GM21381 (cell line): ENCODE measurements at regions not wholly inside any gene's neighbourhood (a gene's known extent, or its start where the extent isn't known, plus 50 kb on each side); places are given as distances from the start of the nearest gene placed in this dataset.
"Not testable (repeated sequence)": the region's sequence is repeated elsewhere in the genome, so short reads cannot be mapped to it uniquely, and the experiment has no call there.

Source experiments
- ATAC-seq: cut with Tn5 transposase; IDR thresholded peaks from one replicate; pipeline ENCODE4 v1.9.1; 2021; ENCODE audit warnings: mild to moderate bottlenecking, moderate library complexity; ENCODE audit not compliant: unreplicated experiment

DNA sequence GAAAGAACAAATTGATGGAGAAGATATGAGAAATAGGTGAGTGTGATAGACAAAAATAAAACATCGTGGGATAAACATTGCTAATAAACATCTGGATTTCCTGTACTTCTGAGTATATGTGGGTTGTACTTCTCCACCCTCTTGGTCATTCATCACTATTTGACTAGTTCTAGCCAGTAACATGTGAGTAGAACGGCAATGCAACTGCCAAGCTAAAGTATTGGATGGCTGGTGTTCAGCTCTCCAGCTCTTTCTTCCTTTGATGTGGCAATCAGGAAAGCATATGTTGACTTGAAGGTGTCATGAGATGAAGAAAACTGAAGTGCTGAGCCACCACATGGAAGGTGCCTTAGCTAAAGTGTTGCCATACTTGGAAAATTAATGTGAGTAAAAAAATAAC, 144.9 kb downstream of the SCG2 start:
- no peak for ATAC-seq

GRCh38 chr2:223459328-223459939, 142.7 kb downstream of the SCG2 start:
- no peak for ATAC-seq

GRCh38 chr2:223460209-223460608, 142.0 kb downstream of the SCG2 start:
- no peak for ATAC-seq

- no peak for ATAC-seq
Measured at GRCh38 chr2:223460774-223461211, 141.4 kb downstream of the SCG2 start.

DNA sequence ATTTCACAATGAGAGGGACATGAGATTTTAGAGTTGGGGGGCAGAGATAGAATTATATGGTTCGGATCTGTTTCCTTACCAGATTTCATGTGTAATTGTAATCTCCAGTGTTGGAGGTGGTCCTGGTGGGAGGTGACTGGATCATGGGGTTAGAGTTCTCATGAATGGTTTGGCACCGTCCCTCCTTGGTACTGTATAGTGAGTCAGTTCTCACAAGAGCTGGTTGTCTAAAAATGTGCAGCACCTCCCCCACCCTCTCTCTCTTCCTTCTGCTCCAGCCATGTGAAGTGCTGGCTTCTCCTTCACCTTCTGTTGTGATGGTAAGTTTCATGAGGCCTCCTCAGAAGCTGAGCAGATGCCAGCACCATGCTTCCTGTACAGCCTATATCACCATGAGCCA, 138.1 kb downstream of the SCG2 start:
- no peak for ATAC-seq

- no peak for ATAC-seq
Measured at GRCh38 chr2:223465793-223466192, 136.4 kb downstream of the SCG2 start.

GRCh38 chr2:223467196-223467595, 135.0 kb downstream of the SCG2 start:
- no peak for ATAC-seq

DNA sequence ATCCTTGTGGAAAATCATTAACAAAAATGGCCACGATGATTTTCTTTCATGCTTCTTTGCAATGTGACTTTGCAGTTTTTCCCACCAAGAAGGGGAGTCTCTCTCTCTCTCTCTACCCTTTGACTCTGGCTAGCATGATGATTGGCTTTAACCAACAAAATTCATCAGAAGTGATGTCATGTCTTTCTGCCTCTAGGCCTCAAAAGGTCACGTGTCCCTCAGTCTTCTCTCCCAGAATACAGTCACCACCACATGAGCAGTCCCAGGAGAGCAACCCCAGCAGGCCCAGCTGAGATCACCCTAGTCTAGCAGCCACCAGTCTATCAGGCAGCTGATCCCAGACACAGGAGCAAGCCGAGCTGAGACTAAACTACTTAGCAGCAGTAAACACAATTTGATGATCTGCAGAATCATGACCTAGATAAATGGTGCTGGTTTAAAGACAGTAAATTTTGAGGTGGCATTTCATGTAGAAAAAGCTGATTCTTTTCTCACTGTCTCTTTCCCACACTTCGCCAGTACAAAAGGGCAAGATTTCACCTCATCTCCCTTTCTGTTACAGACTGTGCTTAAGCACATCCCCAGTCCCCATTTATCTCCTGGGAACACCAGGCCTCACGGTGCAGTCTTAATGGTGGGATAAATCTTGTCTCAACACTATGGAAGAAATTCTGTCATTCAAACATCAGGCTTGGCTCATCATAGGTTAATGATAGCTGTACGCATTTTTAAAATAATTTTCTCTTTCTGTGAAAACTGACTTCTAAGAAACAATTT, 132.7 kb downstream of the SCG2 start:
- ATAC-seq: no peak

GRCh38 chr2:223470602-223471001, 131.6 kb downstream of the SCG2 start:
- no peak for ATAC-seq

- no peak for ATAC-seq
Measured at GRCh38 chr2:223472771-223473170, 129.4 kb downstream of the SCG2 start.

DNA sequence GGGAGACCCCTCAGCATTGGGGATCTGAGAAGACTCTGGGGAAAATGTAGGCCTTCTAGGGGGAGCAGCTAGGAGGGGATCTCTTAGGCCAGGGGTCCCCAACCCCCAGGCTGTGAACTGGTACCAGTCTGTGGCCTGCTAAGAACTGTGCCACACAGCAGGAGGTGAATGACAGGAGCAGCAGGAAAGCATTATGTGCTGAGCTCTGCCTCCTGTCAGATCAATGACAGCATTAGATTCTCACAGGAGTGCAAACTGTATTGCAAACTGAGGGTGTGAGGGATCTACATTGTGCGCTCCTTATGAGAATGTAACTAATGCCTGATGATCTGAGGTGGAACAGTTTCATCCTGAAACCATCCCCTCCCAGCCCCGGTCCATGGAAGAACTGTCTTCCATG, 127.3 kb downstream of the SCG2 start:
- ATAC-seq: no peak

DNA sequence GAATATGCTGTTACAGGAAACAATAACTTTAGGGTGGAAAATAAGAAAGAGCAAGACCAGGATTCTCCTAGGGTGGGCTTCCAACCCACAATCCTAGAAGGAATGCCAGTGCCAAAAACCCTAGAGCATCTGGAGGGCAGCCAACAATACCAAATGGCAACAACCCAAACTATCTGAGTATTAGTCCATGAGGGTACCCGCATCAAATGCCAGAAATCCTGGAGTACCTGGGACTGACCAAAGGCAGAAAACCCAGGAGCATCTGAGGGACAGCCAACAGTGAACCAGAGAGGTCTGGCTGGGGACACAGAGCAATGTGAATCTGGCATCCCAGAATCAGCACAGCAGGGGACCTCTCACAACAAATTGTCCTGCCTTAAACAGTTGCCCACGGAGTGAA, 126.3 kb downstream of the SCG2 start:
- ATAC-seq: no peak

- no peak for ATAC-seq
Measured at GRCh38 chr2:223477318-223477717, 124.8 kb downstream of the SCG2 start.

DNA sequence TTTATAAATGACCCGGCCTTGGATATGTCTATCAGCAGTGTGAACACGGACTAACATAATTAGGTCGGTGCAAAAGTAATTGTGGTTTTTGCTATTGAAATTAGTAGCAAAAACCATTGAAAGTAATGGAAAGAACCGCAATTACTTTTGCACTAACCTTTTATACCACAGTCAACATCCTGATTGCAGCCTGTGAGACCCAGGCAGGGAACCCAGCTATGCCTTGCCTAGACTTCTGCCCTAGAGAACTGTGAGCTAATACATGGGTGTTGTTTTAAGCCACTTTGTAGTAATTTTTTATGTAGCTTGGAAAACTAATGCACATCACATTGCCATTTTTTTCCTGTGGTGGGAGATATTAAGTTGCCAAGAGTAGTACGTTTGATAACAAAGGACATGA, 120.7 kb downstream of the SCG2 start:
- ATAC-seq: no peak

GRCh38 chr2:223486751-223487150, 115.4 kb downstream of the SCG2 start:
- ATAC-seq: no peak

DNA sequence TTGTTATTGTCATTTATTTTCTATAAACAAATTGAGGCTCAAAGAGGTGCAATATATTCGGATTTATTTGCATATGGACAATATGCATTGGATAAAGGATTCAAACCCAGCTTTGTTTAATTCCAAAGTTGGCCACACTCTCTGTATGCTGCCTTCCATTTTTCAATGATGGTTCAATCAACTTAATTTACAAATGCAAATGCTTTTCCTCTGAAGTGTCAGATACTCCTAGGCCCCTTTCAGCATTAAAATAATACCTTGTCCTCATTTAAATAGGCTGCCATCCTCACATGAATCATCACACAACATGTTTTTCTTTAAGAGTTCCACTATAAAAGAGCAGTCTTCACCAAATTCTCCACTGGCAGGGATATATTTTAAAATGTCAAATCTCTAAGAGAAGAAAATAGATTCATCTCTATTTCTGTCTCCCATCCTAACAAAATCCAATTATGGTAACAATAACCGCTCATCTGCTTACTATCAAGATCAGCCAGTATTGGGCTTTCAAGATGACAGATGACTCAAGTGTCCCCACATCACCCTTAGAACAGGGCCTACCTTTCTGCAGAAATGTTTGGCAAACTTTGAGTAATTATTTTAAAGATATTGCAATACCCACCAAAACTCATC, 114.8 kb downstream of the SCG2 start:
- ATAC-seq: no peak

- no peak for ATAC-seq
Measured at GRCh38 chr2:223488814-223489213, 113.3 kb downstream of the SCG2 start.

DNA sequence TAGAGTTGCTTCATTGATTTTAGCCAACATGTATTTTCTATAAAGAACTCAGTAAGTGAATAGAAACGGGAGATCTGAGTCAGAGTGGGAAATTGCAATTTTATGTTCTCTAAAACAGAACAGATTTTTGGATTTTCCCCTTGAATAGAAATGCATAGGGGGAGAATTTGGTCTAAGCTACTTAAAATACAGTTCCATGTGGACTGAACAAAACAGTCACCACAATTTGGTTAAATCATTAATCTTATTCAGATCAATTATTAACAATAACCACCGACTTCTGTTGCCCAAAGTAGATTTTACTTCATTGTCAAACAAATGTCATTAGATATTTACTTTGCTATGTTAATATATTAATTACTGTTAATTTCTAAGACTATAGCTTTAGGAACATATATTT, 107.7 kb downstream of the SCG2 start:
- peak; percentile 56 for ATAC-seq

GRCh38 chr2:223494942-223495341, 107.2 kb downstream of the SCG2 start:
- peak; percentile 36 for ATAC-seq

DNA sequence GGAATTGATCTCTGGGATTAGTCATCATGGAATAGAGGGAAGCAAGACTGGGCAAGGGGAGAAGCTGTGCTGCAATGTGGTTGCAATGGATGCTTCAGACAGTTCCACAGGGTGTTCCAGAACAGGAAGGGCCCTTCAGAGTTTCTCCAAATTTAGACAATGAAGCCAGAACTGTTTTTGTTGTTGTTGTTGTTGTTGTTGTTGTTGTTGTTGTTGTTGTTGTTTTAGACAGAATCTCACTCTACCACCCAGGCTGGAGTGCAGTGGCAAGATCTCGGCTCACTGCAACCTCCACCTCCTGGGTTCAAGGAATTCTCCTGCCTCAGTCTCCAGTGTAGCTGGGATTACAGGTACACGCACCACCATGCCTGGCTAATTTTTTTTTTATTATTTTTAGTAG, 105.3 kb downstream of the SCG2 start:
- ATAC-seq: not testable (repeated sequence)

- ATAC-seq: no peak
Measured at GRCh38 chr2:223500709-223501108, 101.5 kb downstream of the SCG2 start.

DNA sequence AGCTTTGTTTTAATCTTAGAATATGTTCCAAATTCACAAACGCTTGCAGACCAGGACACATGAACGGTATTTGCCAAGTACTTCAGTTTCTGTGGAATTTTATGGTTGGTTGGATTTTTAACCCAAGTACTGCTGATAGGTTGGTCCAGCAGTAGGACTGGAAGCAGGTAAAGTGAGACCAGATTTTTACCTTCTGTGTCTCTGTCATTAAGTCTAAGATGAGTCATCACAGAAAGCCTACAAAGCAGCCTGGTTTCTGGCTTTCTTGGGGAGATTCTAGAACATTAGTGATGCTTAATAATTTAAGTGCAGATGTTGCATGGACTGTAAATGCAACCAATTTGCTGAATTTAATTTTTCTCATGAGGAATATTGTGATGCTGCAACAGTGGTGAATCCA, 100.5 kb downstream of the SCG2 start:
- ATAC-seq: no peak
